ENCODE measurements at regions not wholly inside any gene's neighbourhood (a gene's known extent, or its start where the extent isn't known, plus 50 kb on each side); places are given as distances from the start of the nearest gene placed in this dataset.

DNA sequence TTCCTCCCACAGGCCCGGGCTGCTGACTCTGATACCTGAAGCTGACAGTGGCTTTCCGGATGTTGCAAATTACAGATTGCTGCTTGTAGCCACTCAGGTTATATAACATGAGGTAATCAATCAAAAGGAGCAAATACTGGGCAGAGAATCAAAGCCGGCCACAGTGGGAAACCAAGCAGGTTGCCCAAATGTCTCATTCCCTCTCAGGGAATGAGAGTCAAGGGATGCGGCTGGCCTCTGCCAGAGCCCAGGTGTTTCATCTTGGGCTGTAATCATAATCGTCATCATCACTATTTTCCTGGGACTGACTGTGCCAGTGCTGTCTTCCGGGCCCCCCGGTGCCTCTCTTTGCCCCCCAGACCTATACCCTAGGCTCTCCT lies 292.4 kb upstream of the FOXF1 start:
- no peak for TF ChIP-seq POLR2AphosphoS5 (IDR thresholded peaks at IDR 0.05; ENCODE audit: low read depth, low read length)
- TF ChIP-seq POLR2A (IDR thresholded peaks at IDR 0.05; ENCODE audit: low read depth, low read length), result no peak
- no peak for TF ChIP-seq PAX5 (IDR thresholded peaks at IDR 0.05; ENCODE audit: insufficient read depth, low read length, severe bottlenecking)
- TF ChIP-seq TAF1 (IDR thresholded peaks at IDR 0.05; ENCODE audit: low read depth, low read length), result no peak
- TF ChIP-seq SPI1 (IDR thresholded peaks at IDR 0.05; ENCODE audit: low read depth, low read length), result no peak
